ENCODE measurements at regions not wholly inside any gene's neighbourhood (a gene's known extent, or its start where the extent isn't known, plus 50 kb on each side); places are given as distances from the start of the nearest gene placed in this dataset.

GRCh38 chr6:120431841-120432240 is 902.4 kb downstream of the TBC1D32 start:
- Histone ChIP-seq H2BK120ac (replicated peaks; ENCODE audit: low read depth, low read length) (no peak overlapping the region), H3K9ac (replicated peaks in 1 of 4; ENCODE audit: extremely low read depth in 1 of 4, low read depth in 3 of 4, low read length in 3 of 4) (no peak overlapping the region), H3K9me3 (ENCODE audit: insufficient read depth in 2 of 2, low read depth in 1 of 2, low read length in 1 of 2) (no peaks in the 10 kb centered on the region), H3K4ac (replicated peaks; ENCODE audit: insufficient read length, low read depth, low read length) (no peak overlapping the region), H2BK15ac (ENCODE audit: low read length) (no peak overlapping the region), H4K8ac (ENCODE audit: extremely low read depth, insufficient read depth, low read length) (no peak overlapping the region), H3K4me3 (ENCODE audit: extremely low read depth in 1 of 4, insufficient read depth in 2 of 4, low read depth in 3 of 4, low read length in 4 of 4) (no peak overlapping the region), H3K79me1 (ENCODE audit: low read depth, low read length) (no peaks in the 10 kb centered on the region), H3K27me3 (replicated peaks in 1 of 4; ENCODE audit: control insufficient read depth in 3 of 4, extremely low read depth in 1 of 4, insufficient read depth in 3 of 4, low read length in 3 of 4) (no peaks in the 10 kb centered on the region), H2BK20ac (ENCODE audit: low read length) (no peak overlapping the region), H2AFZ (ENCODE audit: low read length) (no peak overlapping the region), H4K5ac (ENCODE audit: insufficient read length, low read depth, low read length) (no peak overlapping the region), H3K36me3 (ENCODE audit: control insufficient read depth in 2 of 4, insufficient read depth in 4 of 4, low read length in 3 of 4) (no peaks in the 10 kb centered on the region), H3K18ac (ENCODE audit: extremely low read depth, low read length) (no peak overlapping the region), H3K79me2 (ENCODE audit: control insufficient read depth in 1 of 2, insufficient read depth in 2 of 2, low read length in 2 of 2) (no peaks in the 10 kb centered on the region), H3K4me2 (ENCODE audit: insufficient read depth in 1 of 2, low read depth in 2 of 2, low read length in 2 of 2) (no peak overlapping the region), H3K27ac (ENCODE audit: low read depth, low read length) (no peak overlapping the region), H4K91ac (replicated peaks; ENCODE audit: insufficient read length, low read length) (no peak overlapping the region), H4K20me1 (replicated peaks in 1 of 2; ENCODE audit: control insufficient read depth in 1 of 2, insufficient read depth in 2 of 2, low read length in 2 of 2) (no peaks in the 10 kb centered on the region), H2BK5ac (ENCODE audit: low read depth, low read length) (no peak overlapping the region), H3K23me2 (ENCODE audit: low read depth, low read length) (no peaks in the 10 kb centered on the region), H2AK5ac (ENCODE audit: low read depth, low read length) (no peak overlapping the region), H3K56ac (replicated peaks; ENCODE audit: insufficient read length, low read depth, low read length) (no peak overlapping the region), H3K4me1 (replicated peaks in 1 of 4; ENCODE audit: control insufficient read depth in 3 of 4, insufficient read depth in 4 of 4, low read length in 3 of 4) (no peaks in the 10 kb centered on the region; a peak in 1 of 7 replicates), H3K14ac (ENCODE audit: insufficient read length) (no peak overlapping the region), H2BK12ac (ENCODE audit: low read depth, low read length) (no peak overlapping the region), H3K23ac (ENCODE audit: insufficient read length) (no peak overlapping the region)
- 94% methylated on average over 10 of the region's 11 CpGs; no CpG with 5 or more reads in 1 of the 2 experiments for WGBS, 2 experiments (ENCODE audit: extremely low coverage in 1 of 2, insufficient coverage in 1 of 2, insufficient read length in 1 of 2, insufficient replicate concordance in 2 of 2, low coverage in 1 of 2, low lambda C conversion rate in 2 of 2, missing lambda C conversion rate in 1 of 2)
- TF ChIP-seq BACH1 (IDR thresholded peaks at IDR 0.05; ENCODE audit: low read length) (no peak), HDAC6 (IDR thresholded peaks at IDR 0.05; ENCODE audit: low read depth, low read length) (no peak), CHD1 (IDR thresholded peaks at IDR 0.05; ENCODE audit: low read depth, low read length) (no peak), SRF (IDR thresholded peaks at IDR 0.05; ENCODE audit: low read depth, low read length) (no peak), RFX5 (IDR thresholded peaks at IDR 0.05; ENCODE audit: borderline replicate concordance, low read depth, low read length) (no peak)
- POLR2A ChIA-PET (ENCODE audit: partially characterized antibody): no interaction called here
- CTCF ChIA-PET (ENCODE audit: partially characterized antibody): interaction anchor here (1.3 kb wide), 1 partner anchor 26 kb away, joined by 8 read pairs; no protein-coding TSS in a partner anchor
- no peak for FAIRE-seq
- no peak for DNase-seq (ENCODE audit: low read depth in 1 of 2, low spot score in 2 of 2)
